K562 (cell line): ENCODE measurements at regions not wholly inside any gene's neighbourhood (a gene's known extent, or its start where the extent isn't known, plus 50 kb on each side); places are given as distances from the start of the nearest gene placed in this dataset.

Experiments
- ATAC-seq: fragments of 200-7000 bp; cut with Tn5 transposase; 3 replicates; pipeline ENCODE4 v1.9.1; 2020; ENCODE audit warnings: moderate library complexity
- BruUV-seq: library from RNA; stranded (reverse); fragments of 400-500 nt; replicated peaks from 2 replicates; lab custom pipeline; 2021; lab: Mats Ljungman, UMichigan
- CTCF ChIA-PET: fragments of 300-600 bp; formaldehyde crosslinking; extraction: SDS; loops from one replicate; lab custom pipeline; 2021; ENCODE audit warnings: low intra/inter-chr PET ratio; lab: Yijun Ruan, JAX
- POLR2A ChIA-PET: fragments of 300-600, 350-650 bp; sonication (Branson Sonifier 250); formaldehyde crosslinking; extraction: SDS; loops from one replicate; lab custom pipeline; 2021; ENCODE audit warnings: antibody characterized with exemption, inconsistent platforms; lab: Yijun Ruan, JAX
- DNase-seq, 4 experiments: peaks; one replicate each; pipeline versions ENCODE4 v3.0.0 to v3.0.0-alpha.2; 2011 to 2018; ENCODE audit warnings: low spot score in 3 of 4, mixed read lengths in 3 of 4; ENCODE audit errors: extremely low read depth in 1 of 4
- FAIRE-seq: peaks from 2 replicates; lab custom pipeline; 2011; peaks lifted over from hg19 to GRCh38; lab: Jason Lieb, UNC
- H2AFZ ChIP-seq: 2 replicates; pipeline ENCODE4 v1.6.0; 2011; ENCODE audit warnings: low read depth, low read length, control low read depth, inconsistent platforms
- H3K27ac ChIP-seq: fragments of 200-600 bp; 3 replicates; pipeline ENCODE4 v1.8.0; 2011; ENCODE audit warnings: low read depth, mild to moderate bottlenecking, control low read depth, inconsistent platforms, low read length, moderate library complexity, mixed read lengths; ENCODE audit errors: extremely low read depth
- H3K27me3 ChIP-seq, 2 experiments: fragments of 300-600 bp in 1 of 2; 2 replicates in 1 of 2; 3 replicates in 1 of 2; pipeline versions ENCODE4 v1.6.0 to v1.8.0; 2011; ENCODE audit warnings: inconsistent platforms in 2 of 2, low read length in 2 of 2, mild to moderate bottlenecking in 1 of 2, mixed read lengths in 1 of 2, moderate library complexity in 1 of 2; ENCODE audit not compliant: control insufficient read depth in 2 of 2, insufficient read depth in 2 of 2
- H3K36me3 ChIP-seq: fragments of 300-600 bp; 3 replicates; pipeline ENCODE4 v1.8.0; 2011; ENCODE audit warnings: mild to moderate bottlenecking, low read length, inconsistent platforms; ENCODE audit not compliant: control insufficient read depth, insufficient read depth
- H3K4me1 ChIP-seq, 2 experiments: fragments of 200-600 bp in 1 of 2; replicated peaks in 1 of 2; 2 replicates in 1 of 2; 3 replicates in 1 of 2; pipeline versions ENCODE4 v1.5.1 to v1.8.0; 2011; ENCODE audit warnings: inconsistent platforms in 2 of 2, low read length in 2 of 2, mild to moderate bottlenecking in 1 of 2, mixed read lengths in 1 of 2, moderate library complexity in 1 of 2; ENCODE audit not compliant: control insufficient read depth in 2 of 2, insufficient read depth in 2 of 2
- H3K4me2 ChIP-seq: 2 replicates; pipeline ENCODE4 v1.6.1; 2011; ENCODE audit warnings: low read length, control low read depth, inconsistent platforms, mixed read lengths; ENCODE audit not compliant: insufficient read depth
- H3K4me3 ChIP-seq: fragments of 200-600 bp; sonication (generic), shearing (Covaris generic); 2 replicates; pipeline ENCODE4 v1.5.1; 2016; ENCODE audit warnings: control low read depth, inconsistent platforms
- H3K79me2 ChIP-seq: fragments of 200-600 bp; 3 replicates; pipeline ENCODE4 v1.8.0; 2011; ENCODE audit warnings: low read length, inconsistent platforms; ENCODE audit not compliant: control insufficient read depth, insufficient read depth
- H3K9ac ChIP-seq, 2 experiments: 2 replicates each; pipeline versions ENCODE4 v1.6.0 to v1.6.1; 2011; ENCODE audit warnings: low read depth in 2 of 2, low read length in 2 of 2, control low read depth in 1 of 2, inconsistent platforms in 1 of 2, mild to moderate bottlenecking in 1 of 2, mixed read lengths in 1 of 2; ENCODE audit not compliant: insufficient read depth in 1 of 2
- H3K9me1 ChIP-seq: one replicate; pipeline ENCODE4 v1.6.0; 2011; ENCODE audit warnings: inconsistent platforms, mild to moderate bottlenecking, low read length, moderate library complexity; ENCODE audit not compliant: control insufficient read depth, insufficient read depth
- H3K9me3 ChIP-seq: replicated peaks from 2 replicates; pipeline ENCODE4 v1.5.1; 2011; ENCODE audit warnings: low read depth, low read length, inconsistent platforms; ENCODE audit not compliant: control insufficient read depth, insufficient read depth
- H4K20me1 ChIP-seq: replicated peaks from 2 replicates; pipeline ENCODE4 v1.6.1; 2011; ENCODE audit warnings: low read length, inconsistent platforms, mixed read lengths; ENCODE audit not compliant: control insufficient read depth, insufficient read depth
- BRCA1 ChIP-seq, 2 experiments: fragments of 450-650 bp in 1 of 2; sonication (generic) in 1 of 2; formaldehyde crosslinking in 1 of 2; IDR thresholded peaks; 2 replicates each; pipeline versions ENCODE4 v1.5.0 to v1.6.1; 2017 to 2020; ENCODE audit warnings: mild to moderate bottlenecking in 1 of 2, missing genetic modification reagents in 1 of 2
- HNRNPLL ChIP-seq: fragments of 200-400 bp; formaldehyde crosslinking; IDR thresholded peaks from 2 replicates; pipeline ENCODE4 v1.6.1; 2017; ENCODE audit warnings: low read length, low read depth, mild to moderate bottlenecking; ENCODE audit not compliant: poor library complexity, severe bottlenecking
- KDM5B ChIP-seq: fragments of 200-600 bp; sonication (generic); IDR thresholded peaks from 2 replicates; pipeline ENCODE4 v1.6.1; 2012; ENCODE audit warnings: low read depth, mild to moderate bottlenecking, moderate library complexity, low read length, control low read depth, inconsistent platforms; ENCODE audit not compliant: insufficient replicate concordance
- TAF9B ChIP-seq: fragments of 450-650 bp; IDR thresholded peaks from 2 replicates; pipeline ENCODE4 v1.6.1; 2018; ENCODE audit warnings: mild to moderate bottlenecking; ENCODE audit not compliant: partially characterized antibody
- ZBTB2 ChIP-seq: fragments of 450-650 bp; IDR thresholded peaks from 2 replicates; pipeline ENCODE4 v1.6.1; 2016; ENCODE audit warnings: antibody characterized with exemption
- ZNF445 ChIP-seq: fragments of 250-450 bp; sonication (Bioruptor Pico); IDR thresholded peaks from 2 replicates; pipeline ENCODE4 v1.4.0; 2020; ENCODE audit warnings: low read depth, mild to moderate bottlenecking, moderate library complexity
- WGBS: fragments of 100-300 bp; shearing (Covaris generic); methylation state at CpG from one replicate; pipeline ENCODE4 v1.1.6; 2016; ENCODE audit warnings: low coverage, mixed read lengths; ENCODE audit not compliant: insufficient coverage; ENCODE audit errors: missing lambda C conversion rate; 5-methylcytosine and 5-hydroxymethylcytosine counted together
- in situ Hi-C: fragments of 300-500 bp; cut with MboI; formaldehyde crosslinking; loops from 4 replicates; pipeline ENCODE4 v1.15.0; 2018; ENCODE audit warnings: inconsistent platforms, mixed read lengths
- intact Hi-C: fragments of 100-400 bp; cut with micrococcal nuclease; formaldehyde crosslinking; loops from 2 replicates; pipeline ENCODE4 v1.14.2; 2022
- TF ChIP-seq, protein P1 (sequence below): fragments of 250-450 bp; sonication (Bioruptor Pico); IDR thresholded peaks from 2 replicates; pipeline ENCODE4 v1.5.0; 2021

- TF ChIP-seq, protein P1, sequence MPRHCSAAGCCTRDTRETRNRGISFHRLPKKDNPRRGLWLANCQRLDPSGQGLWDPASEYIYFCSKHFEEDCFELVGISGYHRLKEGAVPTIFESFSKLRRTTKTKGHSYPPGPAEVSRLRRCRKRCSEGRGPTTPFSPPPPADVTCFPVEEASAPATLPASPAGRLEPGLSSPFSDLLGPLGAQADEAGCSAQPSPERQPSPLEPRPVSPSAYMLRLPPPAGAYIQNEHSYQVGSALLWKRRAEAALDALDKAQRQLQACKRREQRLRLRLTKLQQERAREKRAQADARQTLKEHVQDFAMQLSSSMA (CRISPR knock-in tag): no peak
- TF ChIP-seq BRCA1 (IDR thresholded peaks at IDR 0.05) (no peak), BRCA1 (CRISPR knock-in tag; IDR thresholded peaks at IDR 0.05) (no peak)
- TF ChIP-seq, all 486 proteins: peak for 0
Observed at GRCh38 chr16:64419832-64420231, 702.0 kb downstream of the CDH11 start (continued).

- Histone ChIP-seq H3K4me1 (no peaks in the 10 kb centered on the region), H4K20me1 (no peaks in the 10 kb centered on the region), H3K27me3 (no peaks in the 10 kb centered on the region), H3K4me3 (no peak overlapping the region), H3K9me3 (peaks cover 2% of the 10 kb centered on the region; the same call in 1 of the 2 replicates), H3K4me2 (no peak overlapping the region), H3K9me1 (no peaks in the 10 kb centered on the region), H3K79me2 (no peaks in the 10 kb centered on the region), H3K27ac (no peak overlapping the region), H3K36me3 (no peaks in the 10 kb centered on the region), H3K9ac (no peak overlapping the region), H2AFZ (no peak overlapping the region)
- DNase-seq (no peak), ATAC-seq (no peak), FAIRE-seq (no peak)
- ChIA-PET CTCF (no interaction called here), POLR2A (no interaction called here)
- intact Hi-C loops: no loop called here
- no TSS peak for BruUV-seq
- in situ Hi-C loops: no loop called here
- WGBS: 0% methylated on average over 1 of the region's 1 CpG
- no peak for TF ChIP-seq TAF9B
- no peak for TF ChIP-seq ZNF445
- no peak for TF ChIP-seq HNRNPLL
- no peak for TF ChIP-seq KDM5B
- no peak for TF ChIP-seq ZBTB2
Observed at GRCh38 chr16:64417711-64418227, 704.1 kb downstream of the CDH11 start.
